Vagina (tissue), 2 donors: ENCODE measurements at regions not wholly inside any gene's neighbourhood (a gene's known extent, or its start where the extent isn't known, plus 50 kb on each side); places are given as distances from the start of the nearest gene placed in this dataset.

Experiments used
- DNase-seq, 2 donors: peaks; one replicate each; pipeline ENCODE4 v3.0.0-alpha.2; 2017; ENCODE audit errors: extremely low spot score in 2 of 2
- H3K27ac ChIP-seq: fragments of 200-600 bp; sonication (generic); one replicate; pipeline ENCODE4 v1.5.1; 2019
- H3K27me3 ChIP-seq: fragments of 200-600 bp; sonication (generic); one replicate; pipeline ENCODE4 v1.5.1; 2019
- H3K36me3 ChIP-seq, 2 donors: fragments of 200-600 bp; sonication (generic); one replicate each; pipeline ENCODE4 v1.5.1; 2017 to 2019
- H3K4me1 ChIP-seq: fragments of 200-600 bp; sonication (generic); one replicate; pipeline ENCODE4 v1.5.1; 2019
- H3K4me3 ChIP-seq, 2 donors: fragments of 200-600 bp; sonication (generic); 1 replicate in 1 of 2; 2 replicates in 1 of 2; pipeline ENCODE4 v1.5.1; 2016 to 2019
- H3K9me3 ChIP-seq: fragments of 200-600 bp; sonication (generic); one replicate; pipeline ENCODE4 v1.5.1; 2019
- CTCF ChIP-seq, 3 experiments: fragments of 450-650 bp in 2 of 3; fragments of 200-600 bp in 1 of 3; sonication (generic) in 1 of 3; IDR thresholded peaks; one replicate each; pipeline ENCODE4 v1.5.1; 2017 to 2019; ENCODE audit warnings: antibody characterized with exemption in 3 of 3, mild to moderate bottlenecking in 2 of 3, moderate library complexity in 2 of 3
- POLR2A ChIP-seq, 2 donors: fragments of 450-650 bp; IDR thresholded peaks; one replicate each; pipeline ENCODE4 v1.6.1; 2017; ENCODE audit warnings: antibody characterized with exemption in 2 of 2, mild to moderate bottlenecking in 2 of 2, moderate library complexity in 2 of 2
- POLR2AphosphoS5 ChIP-seq, 2 donors: sonication (generic); formaldehyde crosslinking; IDR thresholded peaks; one replicate each; pipeline ENCODE4 v1.9.0; 2017; ENCODE audit warnings: antibody characterized with exemption in 2 of 2, mild to moderate bottlenecking in 2 of 2, low read depth in 1 of 2; ENCODE audit not compliant: insufficient read depth in 1 of 2
- intact Hi-C: fragments of 100-400 bp; cut with DNase I; formaldehyde crosslinking; loops from one replicate; pipeline ENCODE4 v1.15.1; 2023

- Histone ChIP-seq H3K9me3 (no peaks in the 10 kb centered on the region), H3K27me3 (no peaks in the 10 kb centered on the region), H3K36me3 (no peaks in the 10 kb centered on the region), H3K4me3 (no peak overlapping the region), H3K27ac (no peak overlapping the region), H3K4me1 (no peaks in the 10 kb centered on the region)
- no peak for TF ChIP-seq CTCF (IDR thresholded peaks at IDR 0.05)
- no peak for TF ChIP-seq POLR2A (IDR thresholded peaks at IDR 0.05)
- TF ChIP-seq POLR2AphosphoS5 (IDR thresholded peaks at IDR 0.05; ENCODE audit: insufficient read depth in 1 of 2, low read depth in 1 of 2) = no peak
- no peak for DNase-seq
- intact Hi-C loops = no loop called here
These were observed 1035.7 kb upstream of the NUDT12 start for GRCh38 chr5:104598285-104598684.

- intact Hi-C loops = no loop called here
- TF ChIP-seq POLR2AphosphoS5 (IDR thresholded peaks at IDR 0.05; ENCODE audit: insufficient read depth in 1 of 2, low read depth in 1 of 2) (no peak), CTCF (IDR thresholded peaks at IDR 0.05) (no peak), POLR2A (IDR thresholded peaks at IDR 0.05) (no peak)
- no peak for DNase-seq
- Histone ChIP-seq H3K9me3 (no peaks in the 10 kb centered on the region), H3K4me1 (no peaks in the 10 kb centered on the region), H3K27me3 (no peaks in the 10 kb centered on the region), H3K36me3 (no peaks in the 10 kb centered on the region), H3K27ac (no peak overlapping the region), H3K4me3 (no peak overlapping the region)
These were observed 1032.3 kb upstream of the NUDT12 start for GRCh38 chr5:104594850-104595249.

- H3K36me3 ChIP-seq = no peaks in the 10 kb centered on the region
- no peaks in the 10 kb centered on the region for H3K4me1 ChIP-seq
- no peak overlapping the region for H3K27ac ChIP-seq
- H3K4me3 ChIP-seq = no peak overlapping the region
- no peak for DNase-seq
- TF ChIP-seq POLR2A (IDR thresholded peaks at IDR 0.05) (no peak), POLR2AphosphoS5 (IDR thresholded peaks at IDR 0.05; ENCODE audit: insufficient read depth in 1 of 2, low read depth in 1 of 2) (no peak), CTCF (IDR thresholded peaks at IDR 0.05) (no peak)
- no peaks in the 10 kb centered on the region for H3K27me3 ChIP-seq
- intact Hi-C loops = no loop called here
- no peaks in the 10 kb centered on the region for H3K9me3 ChIP-seq
These were observed 1014.1 kb upstream of the NUDT12 start for GRCh38 chr5:104576677-104577076.

GRCh38 chr5:104573949-104574709 is 1011.5 kb upstream of the NUDT12 start:
- no peak for DNase-seq
- Histone ChIP-seq H3K4me1 (no peaks in the 10 kb centered on the region), H3K36me3 (no peaks in the 10 kb centered on the region), H3K27ac (no peak overlapping the region), H3K9me3 (no peaks in the 10 kb centered on the region), H3K4me3 (no peak overlapping the region), H3K27me3 (no peaks in the 10 kb centered on the region)
- TF ChIP-seq POLR2AphosphoS5 (IDR thresholded peaks at IDR 0.05; ENCODE audit: insufficient read depth in 1 of 2, low read depth in 1 of 2) (no peak), POLR2A (IDR thresholded peaks at IDR 0.05) (no peak), CTCF (IDR thresholded peaks at IDR 0.05) (no peak)
- intact Hi-C loops = no loop called here

GRCh38 chr5:104569621-104570020 is 1007.0 kb upstream of the NUDT12 start:
- H3K36me3 ChIP-seq = no peaks in the 10 kb centered on the region
- intact Hi-C loops = no loop called here
- H3K27me3 ChIP-seq = no peaks in the 10 kb centered on the region
- no peak overlapping the region for H3K27ac ChIP-seq
- TF ChIP-seq CTCF (IDR thresholded peaks at IDR 0.05) (no peak), POLR2A (IDR thresholded peaks at IDR 0.05) (no peak), POLR2AphosphoS5 (IDR thresholded peaks at IDR 0.05; ENCODE audit: insufficient read depth in 1 of 2, low read depth in 1 of 2) (no peak)
- no peak for DNase-seq
- H3K4me3 ChIP-seq = no peak overlapping the region
- no peaks in the 10 kb centered on the region for H3K9me3 ChIP-seq
- no peaks in the 10 kb centered on the region for H3K4me1 ChIP-seq
